T-helper 1 cell treated with Interleukin-12 subunit alpha and Interleukin-12 subunit beta and Interleukin-4 antibody, amounts not matched to agents 30 μg/mL and 1 μg/mL, for 36 hours (primary cell): ENCODE measurements at regions not wholly inside any gene's neighbourhood (a gene's known extent, or its start where the extent isn't known, plus 50 kb on each side); places are given as distances from the start of the nearest gene placed in this dataset.

Experiments used
- H3K27ac Mint-ChIP-seq: one replicate; pipeline ENCODE4 v1.8.0; 2021; ENCODE audit warnings: mild to moderate bottlenecking, mixed read lengths
- H3K27me3 Mint-ChIP-seq: one replicate; pipeline ENCODE4 v1.8.0; 2021; ENCODE audit warnings: low read depth, mixed read lengths
- H3K36me3 Mint-ChIP-seq: one replicate; pipeline ENCODE4 v1.8.0; 2021; ENCODE audit warnings: low read depth, mixed read lengths
- H3K4me1 Mint-ChIP-seq: one replicate; pipeline ENCODE4 v1.8.0; 2021; ENCODE audit warnings: low read depth, mixed read lengths
- H3K4me3 Mint-ChIP-seq: one replicate; pipeline ENCODE4 v1.8.0; 2021; ENCODE audit warnings: mild to moderate bottlenecking, moderate library complexity, mixed read lengths
- H3K9me3 Mint-ChIP-seq: one replicate; pipeline ENCODE4 v1.8.0; 2021; ENCODE audit warnings: mixed read lengths

- Mint-ChIP-seq H3K4me1 (no peaks in the 10 kb centered on the region), H3K9me3 (peaks cover 22% of the 10 kb centered on the region), H3K4me3 (no peak overlapping the region), H3K27me3 (no peaks in the 10 kb centered on the region), H3K36me3 (no peaks in the 10 kb centered on the region), H3K27ac (no peak overlapping the region)
Measured at GRCh38 chr13:109644069-109644750, 142.2 kb downstream of the IRS2 start.

- Mint-ChIP-seq H3K4me3 (no peak overlapping the region), H3K27ac (no peak overlapping the region), H3K36me3 (no peaks in the 10 kb centered on the region), H3K4me1 (no peaks in the 10 kb centered on the region), H3K27me3 (no peaks in the 10 kb centered on the region), H3K9me3 (peaks cover 30% of the 10 kb centered on the region)
Measured at GRCh38 chr13:109642358-109642757, 144.0 kb downstream of the IRS2 start.

DNA sequence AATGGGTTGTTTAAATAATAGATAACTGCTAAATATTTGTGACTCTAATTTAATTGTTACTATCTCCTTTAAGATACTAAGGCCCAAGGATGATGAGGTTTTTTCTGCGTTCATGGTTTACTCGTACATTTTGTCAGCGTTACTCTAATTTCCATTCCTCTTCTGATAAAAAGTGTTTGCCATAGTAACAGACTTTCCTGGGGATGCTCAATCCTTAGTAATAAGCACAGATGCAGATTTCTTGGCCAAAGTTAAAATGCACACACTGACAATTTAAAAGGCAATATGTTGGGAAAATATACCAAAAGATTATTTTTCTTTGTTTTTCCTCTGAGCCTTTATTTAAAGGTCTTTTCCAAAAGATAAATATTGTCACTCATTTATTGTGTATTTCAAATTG lies 149.6 kb downstream of the IRS2 start:
- Mint-ChIP-seq H3K27ac (no peak overlapping the region), H3K4me1 (no peaks in the 10 kb centered on the region), H3K4me3 (no peak overlapping the region), H3K36me3 (no peaks in the 10 kb centered on the region), H3K9me3 (peaks cover 36% of the 10 kb centered on the region), H3K27me3 (no peaks in the 10 kb centered on the region)

DNA sequence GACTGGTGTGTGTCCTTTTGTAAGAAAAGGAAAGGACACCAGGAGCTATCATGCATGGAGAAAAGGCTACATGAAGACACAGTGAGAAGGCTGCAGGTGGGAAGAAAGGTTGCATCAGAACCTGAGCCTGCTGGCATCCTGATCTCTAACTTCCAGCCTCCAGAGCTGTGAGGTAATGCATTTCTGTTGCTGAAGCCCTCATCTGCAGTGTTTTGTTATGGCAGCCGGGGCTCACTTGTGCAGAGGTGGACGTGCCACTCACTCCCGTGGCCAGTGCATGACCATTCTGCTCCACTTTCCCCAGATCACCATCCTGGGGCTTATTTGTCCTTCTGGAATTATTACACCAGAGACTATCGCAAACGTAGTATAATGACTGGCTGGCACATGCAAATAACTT lies 155.3 kb downstream of the IRS2 start:
- Mint-ChIP-seq H3K4me3 (no peak overlapping the region), H3K9me3 (peaks cover 12% of the 10 kb centered on the region), H3K27ac (no peak overlapping the region), H3K27me3 (no peaks in the 10 kb centered on the region), H3K4me1 (no peaks in the 10 kb centered on the region), H3K36me3 (no peaks in the 10 kb centered on the region)

DNA sequence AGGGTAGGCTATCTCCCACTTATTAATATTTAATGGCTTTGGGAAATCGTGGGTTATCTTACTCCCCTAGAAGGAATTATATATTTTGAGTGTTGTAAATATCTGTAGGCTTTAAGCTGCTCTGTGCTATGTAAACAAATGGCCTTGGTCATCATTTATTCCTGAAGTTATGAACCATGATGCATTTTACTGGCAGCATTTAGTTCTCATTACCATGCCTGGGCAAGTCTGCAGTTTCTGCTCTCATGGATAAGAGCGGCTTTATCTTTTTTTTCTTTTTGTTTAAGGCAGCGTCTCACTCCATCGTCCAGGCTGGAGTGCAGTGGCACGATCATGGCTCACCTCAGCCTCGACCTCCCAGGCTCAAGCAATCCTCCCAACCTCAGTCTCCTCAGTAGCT lies 156.1 kb downstream of the IRS2 start:
- Mint-ChIP-seq H3K4me3 (no peak overlapping the region), H3K4me1 (no peaks in the 10 kb centered on the region), H3K27me3 (no peaks in the 10 kb centered on the region), H3K36me3 (no peaks in the 10 kb centered on the region), H3K27ac (no peak overlapping the region), H3K9me3 (peaks cover 10% of the 10 kb centered on the region)

DNA sequence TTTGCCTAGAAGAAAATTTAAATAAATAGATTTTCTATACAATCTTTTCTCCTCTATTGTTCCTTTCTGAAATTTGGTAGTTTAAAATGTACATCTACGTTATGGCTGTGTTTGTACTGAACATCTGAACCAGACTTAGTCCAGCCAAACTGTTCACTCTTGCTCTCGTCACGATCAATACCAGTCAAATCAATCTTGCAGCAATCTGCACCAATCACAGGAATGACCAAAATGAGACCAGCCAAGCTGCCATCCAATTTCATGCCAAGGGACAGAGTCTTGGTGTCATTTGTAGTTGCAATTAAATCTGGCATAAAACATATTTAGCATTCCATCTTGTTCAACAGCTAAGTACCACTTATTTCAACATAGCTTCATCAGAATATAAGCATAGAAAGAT lies 156.6 kb downstream of the IRS2 start:
- H3K27me3 Mint-ChIP-seq, result no peaks in the 10 kb centered on the region
- H3K36me3 Mint-ChIP-seq, result no peaks in the 10 kb centered on the region
- no peaks in the 10 kb centered on the region for H3K4me1 Mint-ChIP-seq
- H3K4me3 Mint-ChIP-seq, result no peak overlapping the region
- H3K27ac Mint-ChIP-seq, result no peak overlapping the region
- peaks cover 5% of the 10 kb centered on the region for H3K9me3 Mint-ChIP-seq

DNA sequence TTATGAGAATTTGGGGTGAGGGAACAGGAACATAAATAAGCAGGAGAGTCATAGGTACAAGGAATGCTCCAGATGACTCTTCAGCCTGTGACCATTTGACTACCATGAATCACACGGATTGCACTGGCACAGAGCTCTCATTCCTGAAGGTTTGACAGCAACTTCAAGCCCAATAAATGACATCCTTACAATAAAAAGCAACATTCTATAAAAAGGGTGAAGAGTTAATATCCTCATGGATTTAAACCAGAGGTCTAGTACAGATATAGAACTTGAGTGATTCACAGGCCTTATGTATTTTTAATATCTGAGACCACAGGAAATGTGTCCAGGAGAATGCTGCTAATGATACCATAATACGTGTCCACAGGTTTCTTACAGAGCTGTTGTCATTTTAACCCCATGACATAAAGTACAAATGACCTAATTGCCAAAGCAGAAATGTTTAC lies 158.1 kb downstream of the IRS2 start:
- peaks cover 5% of the 10 kb centered on the region for H3K9me3 Mint-ChIP-seq
- H3K4me3 Mint-ChIP-seq, result no peak overlapping the region
- no peaks in the 10 kb centered on the region for H3K4me1 Mint-ChIP-seq
- no peak overlapping the region for H3K27ac Mint-ChIP-seq
- H3K27me3 Mint-ChIP-seq, result no peaks in the 10 kb centered on the region
- no peaks in the 10 kb centered on the region for H3K36me3 Mint-ChIP-seq

- Mint-ChIP-seq H3K27me3 (no peaks in the 10 kb centered on the region), H3K9me3 (no peaks in the 10 kb centered on the region), H3K27ac (no peak overlapping the region), H3K4me1 (no peaks in the 10 kb centered on the region), H3K36me3 (no peaks in the 10 kb centered on the region), H3K4me3 (no peak overlapping the region)
Measured at GRCh38 chr13:109627649-109628048, 158.7 kb downstream of the IRS2 start.

- H3K27ac Mint-ChIP-seq, result no peak overlapping the region
- H3K4me3 Mint-ChIP-seq, result no peak overlapping the region
- no peaks in the 10 kb centered on the region for H3K9me3 Mint-ChIP-seq
- no peaks in the 10 kb centered on the region for H3K4me1 Mint-ChIP-seq
- no peaks in the 10 kb centered on the region for H3K27me3 Mint-ChIP-seq
- no peaks in the 10 kb centered on the region for H3K36me3 Mint-ChIP-seq
Measured at GRCh38 chr13:109626386-109627171, 159.8 kb downstream of the IRS2 start.

GRCh38 chr13:109625156-109625555 lies 161.2 kb downstream of the IRS2 start:
- Mint-ChIP-seq H3K4me1 (no peaks in the 10 kb centered on the region), H3K9me3 (no peaks in the 10 kb centered on the region), H3K36me3 (no peaks in the 10 kb centered on the region), H3K4me3 (no peak overlapping the region), H3K27me3 (no peaks in the 10 kb centered on the region), H3K27ac (no peak overlapping the region)

GRCh38 chr13:109622006-109622405 lies 164.4 kb downstream of the IRS2 start:
- Mint-ChIP-seq H3K27me3 (no peaks in the 10 kb centered on the region), H3K36me3 (no peaks in the 10 kb centered on the region), H3K4me1 (no peaks in the 10 kb centered on the region), H3K4me3 (no peak overlapping the region), H3K9me3 (no peaks in the 10 kb centered on the region), H3K27ac (no peak overlapping the region)

GRCh38 chr13:109615721-109616420 lies 170.5 kb downstream of the IRS2 start:
- Mint-ChIP-seq H3K4me3 (no peak overlapping the region), H3K9me3 (no peaks in the 10 kb centered on the region), H3K4me1 (no peaks in the 10 kb centered on the region), H3K27me3 (no peaks in the 10 kb centered on the region), H3K36me3 (no peaks in the 10 kb centered on the region), H3K27ac (no peak overlapping the region)

GRCh38 chr13:109611912-109612691 lies 174.3 kb downstream of the IRS2 start:
- Mint-ChIP-seq H3K36me3 (no peaks in the 10 kb centered on the region), H3K9me3 (no peaks in the 10 kb centered on the region), H3K4me1 (no peaks in the 10 kb centered on the region), H3K27me3 (no peaks in the 10 kb centered on the region), H3K4me3 (no peak overlapping the region), H3K27ac (no peak overlapping the region)

GRCh38 chr13:109610517-109610916 lies 175.9 kb downstream of the IRS2 start:
- no peaks in the 10 kb centered on the region for H3K9me3 Mint-ChIP-seq
- H3K27ac Mint-ChIP-seq, result no peak overlapping the region
- H3K36me3 Mint-ChIP-seq, result no peaks in the 10 kb centered on the region
- no peaks in the 10 kb centered on the region for H3K4me1 Mint-ChIP-seq
- H3K4me3 Mint-ChIP-seq, result no peak overlapping the region
- H3K27me3 Mint-ChIP-seq, result no peaks in the 10 kb centered on the region
